Activated CD4-positive, alpha-beta T cell treated with anti-CD3 and anti-CD28 coated beads, Interleukin-2, amount 50 U/mL, for 48 hours (primary cell): ENCODE measurements at regions not wholly inside any gene's neighbourhood (a gene's known extent, or its start where the extent isn't known, plus 50 kb on each side); places are given as distances from the start of the nearest gene placed in this dataset.

Experiments
- DNase-seq, 2 experiments: peaks; one replicate each; pipeline ENCODE4 v3.0.0-alpha.2; 2020

DNA sequence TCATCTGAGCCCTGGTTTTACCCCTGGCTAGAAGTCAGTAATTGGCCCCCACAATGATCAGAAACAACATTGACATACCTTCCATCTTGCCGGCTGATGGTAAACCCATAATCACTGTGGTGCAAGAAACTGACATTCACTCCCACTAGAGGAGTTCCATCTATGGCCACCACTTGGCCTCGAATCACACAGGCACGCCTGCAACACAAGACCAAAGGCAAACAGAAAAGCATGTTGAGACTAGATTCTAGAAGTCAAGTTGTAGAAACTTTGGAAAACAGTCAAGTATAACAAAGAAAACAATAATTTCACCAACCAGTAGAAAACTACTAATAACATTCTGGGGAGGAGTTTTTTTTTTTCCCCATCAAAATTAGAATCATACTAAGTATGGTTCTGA lies 183.4 kb downstream of the SH2D1A start:
- no peak for DNase-seq

DNA sequence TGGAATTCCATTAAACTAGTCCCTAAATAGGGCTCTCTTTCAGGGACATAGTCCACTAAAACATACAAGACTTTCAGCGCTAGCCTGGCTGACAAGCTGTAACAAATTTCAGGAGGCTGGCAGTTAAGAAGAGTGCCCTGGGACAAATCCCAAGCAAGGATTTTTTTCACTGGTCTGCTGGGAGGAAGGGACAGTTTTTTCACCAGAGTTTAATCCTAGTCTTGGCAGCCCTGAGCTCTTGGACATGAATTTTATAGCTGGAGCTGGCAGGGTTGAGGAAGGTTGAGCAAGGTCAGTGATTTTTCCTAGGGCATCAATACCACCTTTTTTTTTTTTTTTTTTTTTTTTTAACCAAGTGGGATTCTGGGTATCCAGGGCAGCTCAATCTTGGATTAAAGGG lies 184.4 kb downstream of the SH2D1A start:
- DNase-seq: no peak

DNA sequence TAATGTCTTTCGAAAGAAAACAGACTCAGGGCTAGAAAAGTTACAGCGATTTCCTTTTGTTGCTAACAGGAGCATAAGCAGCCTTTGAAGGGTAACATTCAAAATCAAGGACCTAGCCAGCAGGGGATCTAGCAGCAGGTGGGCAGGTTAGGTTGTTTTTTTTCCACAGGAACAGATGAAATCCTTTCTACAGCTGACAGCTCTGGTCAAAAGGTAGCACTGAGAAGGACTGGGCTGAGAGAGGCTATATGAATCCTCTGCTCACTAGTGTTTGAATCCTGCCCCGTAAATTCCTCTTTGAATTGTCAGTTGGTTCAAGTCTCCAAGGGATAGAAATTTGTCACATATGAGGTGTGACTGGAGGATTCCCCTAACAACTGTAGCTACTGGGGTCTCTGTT lies 188.2 kb downstream of the SH2D1A start:
- no peak for DNase-seq

DNA sequence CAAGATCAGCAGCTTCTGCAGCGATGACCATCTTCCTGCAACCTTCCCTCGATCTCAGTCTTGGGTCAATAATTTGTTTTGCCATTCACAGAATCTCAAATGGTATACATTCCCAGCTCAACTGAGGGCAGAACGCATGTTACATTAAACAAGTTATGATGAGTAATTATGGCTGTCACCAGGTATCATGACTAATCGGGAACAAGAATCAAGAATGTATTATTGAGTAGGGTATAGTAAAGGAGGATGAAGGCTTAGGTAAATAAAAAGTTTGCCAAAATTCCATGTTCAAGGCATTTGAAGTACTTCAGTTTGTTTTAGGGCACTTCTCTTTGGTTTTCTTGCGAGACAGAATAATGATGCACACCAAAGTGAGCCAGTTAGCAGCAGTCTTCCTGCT lies 194.1 kb downstream of the SH2D1A start:
- no peak for DNase-seq

DNA sequence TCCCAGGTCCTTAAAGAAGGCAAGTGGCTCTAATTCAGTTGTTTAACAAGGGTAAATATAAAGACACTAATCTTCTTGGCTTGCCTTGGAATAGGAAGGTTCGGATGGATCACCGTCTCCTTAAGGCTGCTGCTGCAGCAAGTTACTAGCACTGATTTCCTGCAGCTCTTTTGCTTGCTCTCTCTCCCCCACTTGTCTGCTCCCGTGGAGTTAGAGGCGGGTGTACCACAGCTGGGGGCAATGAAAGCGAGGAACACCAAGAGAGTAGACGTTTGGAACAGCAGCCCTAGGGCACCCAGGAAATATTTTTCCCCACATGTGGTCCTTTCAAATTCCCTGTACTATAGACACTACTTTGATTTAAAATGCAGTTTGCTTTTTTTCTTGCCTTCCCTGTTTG lies 202.2 kb downstream of the SH2D1A start:
- DNase-seq: no peak

DNA sequence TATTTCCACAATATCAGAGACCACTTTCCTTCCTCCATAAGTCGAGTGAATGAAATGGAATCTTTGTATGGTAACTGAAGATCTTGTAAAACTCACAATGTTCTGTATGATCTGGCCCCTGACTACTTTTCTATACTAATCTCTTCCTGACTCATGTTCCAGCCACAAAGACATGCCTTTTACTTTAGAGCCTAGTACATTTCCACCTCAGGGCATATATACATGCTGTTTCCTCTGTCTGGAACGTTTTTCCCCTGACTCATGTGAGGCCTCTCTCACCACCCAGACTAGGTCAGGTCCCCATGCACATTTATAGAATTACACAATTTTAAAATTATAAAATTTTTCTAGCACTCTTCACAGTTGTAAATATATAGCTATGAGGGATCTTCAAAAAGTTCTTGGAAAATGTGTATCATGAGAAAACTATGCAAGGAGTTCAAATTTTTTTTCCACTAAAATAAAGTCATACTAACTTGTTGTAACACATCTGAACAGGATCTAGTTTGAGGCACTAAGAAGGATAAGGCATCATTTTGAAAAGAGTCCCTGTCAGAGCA lies 208.8 kb downstream of the SH2D1A start:
- DNase-seq: no peak

DNA sequence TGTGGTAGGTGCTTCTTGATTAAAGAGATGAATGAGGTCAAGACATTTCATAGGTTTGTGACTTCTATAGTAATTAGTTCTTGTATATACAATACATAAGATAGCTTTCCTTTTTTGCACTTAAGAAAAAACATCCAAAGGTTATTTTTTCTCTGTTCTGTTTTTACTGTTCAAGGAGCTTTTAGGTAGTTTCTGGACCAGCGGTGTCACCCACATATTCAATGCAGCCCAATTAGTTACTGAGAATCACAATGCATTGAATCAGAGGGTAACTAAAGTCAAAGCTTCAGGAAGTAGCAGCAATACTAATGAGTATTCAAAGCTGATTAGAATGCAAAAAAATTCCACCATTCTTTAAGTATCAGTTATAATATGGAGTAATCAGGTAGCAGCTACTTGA lies 211.6 kb downstream of the SH2D1A start:
- DNase-seq: no peak

DNA sequence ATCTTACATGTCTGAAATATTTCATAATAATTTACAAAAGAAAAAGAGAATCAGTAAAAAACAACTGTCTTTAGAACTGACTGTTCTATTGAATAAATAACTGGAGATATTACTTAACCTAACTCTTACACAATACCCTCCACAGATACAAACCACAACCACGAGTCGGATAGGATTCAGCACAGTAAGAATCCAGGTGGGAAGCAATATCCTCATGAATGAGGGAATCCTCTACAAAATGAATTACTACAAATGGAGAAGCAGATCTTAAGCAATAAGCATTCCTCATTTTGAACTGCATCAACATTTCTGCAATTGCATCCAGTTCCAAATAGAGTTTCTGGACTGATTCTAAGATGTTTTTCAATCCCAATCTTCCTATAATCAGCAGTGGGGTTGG lies 227.1 kb downstream of the SH2D1A start:
- DNase-seq: no peak

DNA sequence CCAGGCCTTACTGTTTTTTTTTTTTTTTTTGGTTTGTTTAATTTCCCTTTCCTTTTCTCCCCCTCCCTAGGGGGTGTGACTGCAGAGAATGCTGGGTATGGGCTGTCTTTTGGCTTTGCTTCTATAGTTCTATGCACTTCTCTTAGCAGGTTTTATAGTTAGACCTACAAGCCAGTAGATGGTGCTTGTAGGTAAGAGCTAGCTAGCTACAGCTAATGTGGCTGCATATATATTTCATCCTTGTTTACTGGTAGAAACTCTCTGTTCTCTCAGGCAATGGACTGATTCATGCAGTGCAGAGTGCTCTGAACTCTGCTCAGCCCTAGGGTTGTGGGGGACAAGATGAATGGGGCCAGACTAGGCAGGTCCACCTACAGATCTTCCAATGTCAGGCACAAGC lies 246.4 kb downstream of the SH2D1A start:
- no peak for DNase-seq

DNA sequence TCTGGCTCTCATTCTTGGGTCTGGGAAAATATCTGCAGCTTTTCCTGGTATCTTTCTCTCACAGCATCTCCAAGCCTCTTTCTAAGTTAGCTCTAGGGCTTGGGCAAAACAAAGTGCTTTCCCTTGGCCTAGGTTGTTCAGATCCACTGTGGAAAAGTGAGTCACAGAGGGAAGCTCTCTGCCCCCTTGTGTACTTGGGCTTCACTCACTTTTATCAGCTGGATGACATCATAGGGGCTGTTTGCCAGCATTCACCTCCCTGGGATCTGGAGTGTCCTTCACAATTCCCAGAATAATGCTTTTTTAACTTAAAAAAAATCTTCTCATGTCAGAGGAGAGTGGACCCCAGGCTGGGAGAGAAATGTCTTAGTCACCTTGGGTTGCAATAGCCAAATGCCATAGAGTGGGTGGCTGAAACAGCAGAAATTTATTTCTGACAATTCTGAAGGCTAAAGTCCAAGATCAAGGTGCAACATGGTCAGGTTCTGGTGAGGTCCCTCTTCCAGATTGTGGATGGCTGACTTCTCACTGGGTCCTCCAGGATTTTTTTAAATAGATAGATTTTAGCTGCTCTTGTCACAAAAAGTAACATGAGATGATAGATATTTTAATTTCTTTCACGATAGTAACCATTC lies 247.8 kb downstream of the SH2D1A start:
- no peak for DNase-seq

DNA sequence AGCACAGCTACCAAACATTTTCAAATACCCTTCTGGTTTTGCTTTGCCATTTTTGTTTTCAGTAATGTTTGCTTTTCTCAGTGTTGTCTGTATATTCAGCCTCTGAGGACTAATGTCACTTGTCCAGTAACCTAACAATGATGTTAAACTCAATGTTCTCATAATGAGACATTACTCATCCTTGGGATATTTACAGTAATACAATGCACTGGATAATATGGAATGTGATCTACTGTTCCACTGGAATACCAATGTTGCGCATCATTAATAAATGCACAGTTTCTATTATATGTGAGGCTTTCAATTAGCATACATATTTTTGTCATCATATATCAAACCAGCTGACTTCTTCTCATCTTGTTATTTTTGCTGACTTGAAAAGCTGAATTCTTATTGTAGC lies 259.1 kb downstream of the SH2D1A start:
- DNase-seq: no peak

DNA sequence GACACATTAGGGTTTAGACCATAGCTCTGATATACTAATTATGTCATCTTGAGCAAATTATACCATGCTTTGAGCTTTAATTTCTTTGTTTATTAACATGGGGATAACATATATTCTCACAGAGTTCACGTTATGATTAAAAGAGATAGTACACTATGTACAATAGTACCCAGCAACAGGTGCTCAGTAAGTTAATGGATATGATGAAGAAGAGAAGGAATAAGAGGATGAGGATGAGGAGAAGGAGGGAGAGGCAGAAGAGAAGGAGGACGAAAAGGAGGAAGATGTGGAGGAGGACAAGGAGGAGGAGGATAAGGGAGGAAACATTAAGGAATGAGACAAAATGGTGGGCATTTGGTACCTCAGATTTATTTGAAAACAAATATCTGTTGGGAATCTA lies 260.4 kb downstream of the SH2D1A start:
- DNase-seq: no peak

DNA sequence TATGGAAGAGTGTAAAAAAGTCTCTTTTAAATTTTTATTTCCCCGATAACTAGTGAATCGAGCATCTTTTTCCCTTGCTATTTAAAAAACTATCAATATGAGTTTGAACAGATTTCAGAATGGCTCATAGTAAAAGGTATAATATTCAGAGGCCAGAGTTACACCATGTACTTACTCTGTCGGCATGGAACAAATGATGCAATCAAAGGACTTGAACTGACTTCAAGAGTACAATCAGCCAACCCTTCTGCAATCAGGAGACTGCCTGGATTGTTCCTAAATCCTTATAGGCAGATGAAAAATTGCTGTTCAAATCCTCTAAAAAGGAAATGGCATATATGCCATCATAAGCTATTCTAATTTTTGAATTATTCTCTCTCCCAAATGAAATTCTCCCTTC lies 273.3 kb downstream of the SH2D1A start:
- no peak for DNase-seq

DNA sequence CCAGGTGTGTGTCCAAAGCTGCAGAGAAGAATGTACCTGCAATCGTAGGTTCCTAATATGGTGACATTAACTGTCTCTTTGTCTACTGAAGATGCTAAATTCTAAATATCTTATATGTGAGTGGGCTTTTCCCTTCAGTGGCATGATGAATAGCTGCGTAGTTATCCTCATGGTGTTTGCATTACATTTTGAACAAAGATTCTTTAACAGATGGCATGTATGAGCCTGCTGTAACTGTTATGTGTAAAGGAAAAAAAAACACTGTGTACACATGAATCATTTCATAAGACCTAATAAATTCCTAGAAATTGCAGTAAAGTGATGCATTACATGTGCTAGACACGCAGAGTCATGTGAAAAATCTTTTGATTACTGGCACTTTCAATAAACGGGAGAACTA lies 288.0 kb downstream of the SH2D1A start:
- DNase-seq: no peak

DNA sequence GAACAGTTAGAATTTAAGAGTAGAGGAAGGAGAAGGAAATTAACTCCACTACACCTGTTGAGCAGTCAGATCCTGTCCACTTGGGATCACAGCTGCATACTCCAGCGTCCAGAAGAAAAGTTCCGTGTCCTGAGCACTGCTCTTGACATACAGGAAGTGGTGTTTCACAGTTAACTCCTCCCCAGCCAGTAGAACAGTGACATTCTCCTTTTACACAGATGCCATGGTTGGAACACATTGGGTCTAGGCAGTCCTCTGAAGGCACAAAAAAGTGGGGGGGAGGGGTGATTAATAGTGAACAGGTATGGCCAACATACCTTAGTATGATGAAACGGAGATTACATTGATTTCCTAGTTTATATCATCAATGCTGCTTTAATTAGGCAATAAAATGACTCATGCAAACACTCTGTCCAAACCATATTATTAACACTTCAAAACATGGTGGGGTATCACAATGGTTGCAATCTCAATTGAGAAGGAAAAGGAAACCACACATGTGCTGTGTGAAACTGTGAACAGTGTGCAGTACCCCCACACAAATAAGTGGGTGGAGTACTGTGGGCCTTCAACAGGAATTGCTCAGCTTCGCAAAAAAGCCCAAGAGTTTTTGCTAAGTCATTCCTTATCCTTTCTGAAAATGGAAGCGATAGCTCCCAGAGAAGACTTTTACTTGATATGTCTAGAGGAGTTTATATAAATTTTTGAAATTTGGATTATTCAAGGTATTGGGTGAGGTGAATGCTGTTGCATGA lies 295.6 kb downstream of the SH2D1A start:
- no peak for DNase-seq

DNA sequence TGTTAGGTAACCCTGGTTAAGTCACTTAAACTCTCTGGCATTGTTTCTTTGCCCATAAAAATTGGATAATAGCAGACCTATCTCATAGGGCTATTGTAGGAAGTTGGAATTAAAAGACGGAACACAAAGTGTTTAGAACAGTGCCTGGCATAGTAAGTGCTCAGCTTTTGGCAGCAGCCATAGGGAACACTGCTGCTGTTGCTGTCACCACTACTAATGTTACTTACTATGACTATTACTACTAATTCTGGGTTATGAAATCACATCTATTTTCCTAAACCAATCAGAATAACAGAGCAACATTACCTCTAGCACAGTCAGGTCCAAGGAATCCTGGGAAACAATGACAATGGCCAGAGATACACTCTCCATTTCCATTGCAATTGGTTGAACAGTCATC lies 300.0 kb downstream of the SH2D1A start:
- no peak for DNase-seq

DNA sequence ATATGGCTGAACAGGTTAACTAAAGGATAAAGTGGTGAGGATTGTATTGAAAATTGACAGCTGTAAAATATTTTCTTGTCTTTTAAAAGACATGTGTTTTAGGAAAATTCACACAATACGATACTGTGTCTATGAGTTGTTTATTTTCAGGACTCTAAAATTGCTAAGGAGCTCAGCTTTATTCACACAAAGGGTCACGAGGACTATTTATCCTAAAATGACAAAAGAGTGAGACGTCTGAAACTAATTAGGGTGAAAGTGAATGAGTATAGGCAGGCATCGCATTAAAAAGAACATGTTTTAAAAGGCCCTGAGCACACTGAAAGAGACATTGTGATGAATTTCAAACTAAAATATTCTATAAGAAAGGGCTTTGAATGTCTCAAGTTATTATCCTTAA lies 304.7 kb downstream of the SH2D1A start:
- no peak for DNase-seq

DNA sequence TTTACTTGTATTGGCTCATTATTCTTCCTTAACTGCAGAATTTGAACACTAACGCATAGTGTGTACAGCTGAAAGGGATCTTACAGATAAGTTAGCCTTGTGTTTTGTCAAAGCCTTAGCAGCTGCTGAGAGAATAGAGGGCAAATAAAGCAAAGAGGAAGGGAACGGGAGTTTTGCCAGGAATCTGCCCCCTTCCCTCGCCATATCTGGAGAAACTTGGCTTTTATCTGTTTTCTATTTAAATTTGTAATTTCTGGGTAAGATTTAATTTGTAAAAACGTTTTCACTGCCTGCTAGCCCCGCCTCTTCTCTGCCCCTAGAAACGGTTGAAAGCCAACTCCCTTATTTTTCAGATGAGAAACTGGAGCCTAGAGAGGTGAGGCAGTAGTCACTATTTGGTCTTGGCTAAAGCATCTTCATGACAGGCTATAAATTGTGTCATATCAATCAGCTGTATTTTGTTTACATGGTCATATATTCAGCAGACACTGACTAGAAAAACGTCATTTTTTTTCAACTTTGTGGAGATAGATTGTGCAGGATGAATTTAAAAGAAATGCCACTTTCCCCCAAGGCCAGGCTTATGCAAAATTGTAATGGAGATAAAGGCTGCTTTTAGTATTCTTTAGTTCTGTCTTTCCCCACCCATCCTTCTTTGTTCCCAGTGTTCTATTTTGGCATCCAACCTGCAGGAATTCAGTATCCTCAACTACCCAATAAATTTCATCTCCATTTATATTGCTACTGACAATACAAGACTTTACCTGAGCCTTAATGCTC lies 319.4 kb downstream of the SH2D1A start:
- DNase-seq: no peak

DNA sequence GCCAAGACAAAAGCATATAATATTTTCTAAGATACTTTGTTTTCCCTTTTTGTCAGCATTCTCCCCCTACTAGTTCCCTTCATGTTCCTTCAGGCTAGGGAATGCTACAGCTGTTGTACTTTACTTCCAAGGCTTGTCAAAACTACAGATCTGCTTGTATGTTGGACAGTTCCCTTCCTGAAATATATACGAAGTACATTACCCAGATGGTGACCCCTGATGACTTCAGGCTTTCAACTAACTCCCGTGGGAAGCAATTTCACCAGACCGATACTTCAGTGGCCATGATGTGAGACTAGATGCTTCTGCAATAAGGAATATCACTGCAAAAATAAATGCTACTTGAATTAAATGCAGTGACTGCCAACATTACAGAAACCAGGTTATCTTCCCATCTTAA lies 332.8 kb downstream of the SH2D1A start:
- no peak for DNase-seq

DNA sequence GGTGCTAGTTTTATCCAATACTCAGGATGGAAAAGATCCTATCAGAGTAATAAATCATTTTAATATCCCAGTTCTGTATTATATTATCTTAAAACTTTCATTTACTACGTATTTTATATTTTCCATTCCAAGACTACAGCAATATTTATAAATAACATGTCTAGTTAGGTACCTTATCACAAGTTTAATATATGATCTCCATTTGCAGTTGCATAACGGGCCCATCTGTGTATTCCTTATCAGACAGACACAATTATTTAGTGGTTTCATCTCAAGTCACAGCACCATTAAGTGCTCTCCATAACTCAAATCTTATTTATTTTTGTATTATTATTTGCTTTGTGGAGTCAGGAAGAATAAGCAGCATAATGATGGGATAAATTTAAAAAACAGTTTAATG lies 333.9 kb downstream of the SH2D1A start:
- DNase-seq: no peak

DNA sequence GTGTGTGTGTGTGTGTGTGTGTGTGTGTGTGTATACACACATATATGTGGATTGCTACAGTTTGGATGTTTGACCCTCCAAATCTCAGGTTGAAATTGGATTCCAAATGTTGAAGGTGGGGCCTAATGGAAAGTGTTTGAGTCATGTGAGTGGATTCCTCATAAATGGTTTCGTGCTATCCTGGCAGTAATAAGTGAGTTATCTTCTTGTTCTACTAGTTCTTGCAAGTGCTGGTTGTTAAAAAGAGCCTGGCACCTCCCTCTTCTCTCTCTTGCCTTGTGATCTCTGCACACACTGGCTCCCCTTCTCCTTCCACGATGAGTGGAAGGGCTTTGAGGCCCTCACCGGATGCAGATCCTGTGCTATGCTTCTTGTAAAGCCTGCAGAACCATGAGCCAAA lies 344.1 kb downstream of the SH2D1A start:
- no peak for DNase-seq

DNA sequence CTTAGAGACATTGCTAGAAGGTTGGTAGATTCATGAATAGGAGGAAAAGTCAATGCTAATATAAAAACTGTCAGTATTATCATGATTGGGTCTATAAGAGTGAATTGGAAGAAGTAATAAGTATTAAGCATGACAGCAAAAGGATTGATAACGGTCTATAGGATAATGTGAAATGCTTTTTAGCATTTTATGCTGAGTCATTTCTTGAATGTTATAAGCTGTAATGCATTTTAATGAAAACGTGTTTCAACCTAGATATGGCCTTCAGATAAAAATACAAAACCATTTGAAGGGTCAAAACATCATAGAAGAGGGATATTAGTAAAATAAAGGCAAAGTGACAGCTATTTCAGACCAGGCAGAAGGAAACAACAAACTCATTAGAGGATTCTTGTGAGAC lies 353.5 kb downstream of the SH2D1A start:
- no peak for DNase-seq

DNA sequence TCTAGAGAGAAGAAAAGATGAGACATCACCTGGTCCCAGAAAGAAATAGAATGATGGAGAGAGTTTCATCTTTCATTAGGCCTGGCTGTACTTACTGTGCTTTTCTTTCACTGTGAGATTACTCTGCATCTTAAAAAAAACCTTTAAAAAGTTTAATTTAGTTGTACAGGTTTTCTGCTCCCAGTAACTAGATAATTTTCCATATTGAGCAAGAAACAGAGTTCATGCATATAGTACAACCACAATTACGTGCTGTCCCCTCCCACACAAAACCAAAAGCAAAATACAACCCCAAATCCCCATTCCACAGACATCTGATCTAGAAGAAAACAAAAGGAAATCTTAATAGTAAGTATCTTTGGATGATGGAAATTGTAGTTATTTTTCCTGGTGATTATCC lies 371.2 kb downstream of the SH2D1A start:
- no peak for DNase-seq

DNA sequence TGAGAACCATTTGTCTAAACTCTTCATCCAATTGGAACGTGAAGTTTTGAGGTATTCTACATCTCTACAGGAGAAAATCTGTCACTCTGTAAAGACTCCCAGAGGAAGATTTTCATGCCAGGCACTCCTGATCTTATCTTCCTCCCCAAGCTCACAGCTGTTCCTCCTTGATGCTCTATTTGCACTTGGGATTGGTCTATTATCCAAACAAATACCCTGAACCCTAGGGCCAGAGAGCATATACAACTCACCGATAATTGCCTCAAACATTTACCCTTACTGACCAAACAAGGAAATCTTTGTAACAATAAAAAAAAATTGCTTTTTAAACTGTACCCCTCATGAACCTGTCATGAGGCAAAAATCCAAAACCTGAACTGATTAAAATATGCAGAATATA lies 372.7 kb downstream of the SH2D1A start:
- no peak for DNase-seq
